Brain pericyte (primary cell): ENCODE measurements at regions not wholly inside any gene's neighbourhood (a gene's known extent, or its start where the extent isn't known, plus 50 kb on each side); places are given as distances from the start of the nearest gene placed in this dataset.
"Not testable (repeated sequence)": the region's sequence is repeated elsewhere in the genome, so short reads cannot be mapped to it uniquely, and the experiment has no call there.

ENCODE experiments used
- DNase-seq: peaks from one replicate; pipeline ENCODE4 v3.0.0-alpha.2; 2012; ENCODE audit warnings: low read depth, low spot score

- DNase-seq = no peak
These were observed 810.0 kb upstream of the NEGR1 start for GRCh38 chr1:73092383-73092782.

GRCh38 chr1:73066866-73067265 is 784.5 kb upstream of the NEGR1 start:
- no peak for DNase-seq

- no peak for DNase-seq
These were observed 783.2 kb upstream of the NEGR1 start for GRCh38 chr1:73065339-73066041.

GRCh38 chr1:73056826-73057225 is 774.5 kb upstream of the NEGR1 start:
- DNase-seq = no peak

GRCh38 chr1:73044241-73045036 is 762.1 kb upstream of the NEGR1 start:
- no peak for DNase-seq

GRCh38 chr1:73042403-73042802 is 760.1 kb upstream of the NEGR1 start:
- DNase-seq = no peak

- DNase-seq = no peak
These were observed 758.5 kb upstream of the NEGR1 start for GRCh38 chr1:73040811-73041210.

GRCh38 chr1:73034271-73034670 is 751.9 kb upstream of the NEGR1 start:
- DNase-seq = no peak

- no peak for DNase-seq
These were observed 751.3 kb upstream of the NEGR1 start for GRCh38 chr1:73033640-73034039.

GRCh38 chr1:73029571-73029970 is 747.2 kb upstream of the NEGR1 start:
- DNase-seq = no peak

- DNase-seq = no peak
These were observed 743.8 kb upstream of the NEGR1 start for GRCh38 chr1:73026114-73026513.

- DNase-seq = no peak
These were observed 727.6 kb upstream of the NEGR1 start for GRCh38 chr1:73009938-73010337.

- no peak for DNase-seq
These were observed 727.0 kb upstream of the NEGR1 start for GRCh38 chr1:73009311-73009710.

GRCh38 chr1:72997624-72998023 is 715.3 kb upstream of the NEGR1 start:
- no peak for DNase-seq

GRCh38 chr1:72997041-72997440 is 714.7 kb upstream of the NEGR1 start:
- no peak for DNase-seq

GRCh38 chr1:72987871-72988270 is 705.5 kb upstream of the NEGR1 start:
- DNase-seq = not testable (repeated sequence)

- no peak for DNase-seq
These were observed 704.4 kb upstream of the NEGR1 start for GRCh38 chr1:72986591-72987290.

GRCh38 chr1:72985024-72985423 is 702.7 kb upstream of the NEGR1 start:
- not testable (repeated sequence) for DNase-seq

- DNase-seq = not testable (repeated sequence)
These were observed 700.7 kb upstream of the NEGR1 start for GRCh38 chr1:72983011-72983410.

- no peak for DNase-seq
These were observed 687.1 kb upstream of the NEGR1 start for GRCh38 chr1:72969461-72969860.

GRCh38 chr1:72954943-72955342 is 672.6 kb upstream of the NEGR1 start:
- no peak for DNase-seq

GRCh38 chr1:72950900-72951299 is 668.6 kb upstream of the NEGR1 start:
- DNase-seq = not testable (repeated sequence)
